ENCODE measurements at regions not wholly inside any gene's neighbourhood (a gene's known extent, or its start where the extent isn't known, plus 50 kb on each side); places are given as distances from the start of the nearest gene placed in this dataset.
A peak's percentile ranks its signal among the peaks of the same experiment; 100 is the strongest.

GRCh38 chr5:103834216-103834615 is 271.6 kb upstream of the NUDT12 start:
- H4K20me1 ChIP-seq (ENCODE audit: insufficient read depth, low read length), result no peaks in the 10 kb centered on the region
- H3K9me3 ChIP-seq (ENCODE audit: insufficient read depth, low read depth, low read length), result no peaks in the 10 kb centered on the region
- H3K36me3 ChIP-seq (ENCODE audit: insufficient read depth, low read length), result no peaks in the 10 kb centered on the region
- no peaks in the 10 kb centered on the region for H3K27me3 ChIP-seq (ENCODE audit: insufficient read depth, low read length)
- H3K27ac ChIP-seq (ENCODE audit: low read depth, low read length), result no peak overlapping the region
- no peak overlapping the region for H3K4me2 ChIP-seq (ENCODE audit: low read length)
- no peak overlapping the region for H3K4me3 ChIP-seq (ENCODE audit: insufficient read depth, low read depth, low read length)
- no peaks in the 10 kb centered on the region for H3K27me3 Mint-ChIP-seq (ENCODE audit: low read depth, unreplicated experiment)
- H3K9ac ChIP-seq (ENCODE audit: low read length), result no peak overlapping the region
- FAIRE-seq (no peak), DNase-seq (ENCODE audit: low read depth) (no peak)
- H2AFZ ChIP-seq (ENCODE audit: low read depth, low read length), result no peak overlapping the region
- no peaks in the 10 kb centered on the region for H3K9me3 Mint-ChIP-seq (ENCODE audit: unreplicated experiment)
- no peak overlapping the region for H3K4me3 Mint-ChIP-seq (ENCODE audit: unreplicated experiment)
- H3K79me2 ChIP-seq (ENCODE audit: insufficient read depth, low read length), result no peaks in the 10 kb centered on the region
- no peaks in the 10 kb centered on the region for H3K4me1 Mint-ChIP-seq (ENCODE audit: low read depth, unreplicated experiment)
- peaks cover 2% of the 10 kb centered on the region for H3K36me3 Mint-ChIP-seq (ENCODE audit: low read depth, unreplicated experiment)
- H3K27ac Mint-ChIP-seq (ENCODE audit: unreplicated experiment), result no peak overlapping the region
- no peaks in the 10 kb centered on the region for H3K4me1 ChIP-seq (ENCODE audit: insufficient read depth, low read length)
- no peak for TF ChIP-seq CTCF (IDR thresholded peaks at IDR 0.05; ENCODE audit: insufficient read depth, low read depth, low read length)
- TF ChIP-seq EZH2 (IDR thresholded peaks at IDR 0.05; ENCODE audit: insufficient read depth, low read length), result no peak

GRCh38 chr5:103829585-103829984 is 267.0 kb upstream of the NUDT12 start:
- H3K4me3 ChIP-seq (ENCODE audit: insufficient read depth, low read depth, low read length), result no peak overlapping the region
- H3K4me1 ChIP-seq (ENCODE audit: insufficient read depth, low read length), result no peaks in the 10 kb centered on the region
- DNase-seq (ENCODE audit: low read depth) (no peak), FAIRE-seq (no peak)
- no peak overlapping the region for H2AFZ ChIP-seq (ENCODE audit: low read depth, low read length)
- H3K36me3 Mint-ChIP-seq (ENCODE audit: low read depth, unreplicated experiment), result no peaks in the 10 kb centered on the region
- H3K4me2 ChIP-seq (ENCODE audit: low read length), result no peak overlapping the region
- no peaks in the 10 kb centered on the region for H4K20me1 ChIP-seq (ENCODE audit: insufficient read depth, low read length)
- no peak overlapping the region for H3K27ac ChIP-seq (ENCODE audit: low read depth, low read length)
- no peaks in the 10 kb centered on the region for H3K4me1 Mint-ChIP-seq (ENCODE audit: low read depth, unreplicated experiment)
- H3K27me3 Mint-ChIP-seq (ENCODE audit: low read depth, unreplicated experiment), result no peaks in the 10 kb centered on the region
- no peaks in the 10 kb centered on the region for H3K9me3 ChIP-seq (ENCODE audit: insufficient read depth, low read depth, low read length)
- H3K4me3 Mint-ChIP-seq (ENCODE audit: unreplicated experiment), result no peak overlapping the region
- H3K36me3 ChIP-seq (ENCODE audit: insufficient read depth, low read length), result no peaks in the 10 kb centered on the region
- no peaks in the 10 kb centered on the region for H3K79me2 ChIP-seq (ENCODE audit: insufficient read depth, low read length)
- H3K9ac ChIP-seq (ENCODE audit: low read length), result no peak overlapping the region
- H3K9me3 Mint-ChIP-seq (ENCODE audit: unreplicated experiment), result peaks cover 3% of the 10 kb centered on the region
- H3K27ac Mint-ChIP-seq (ENCODE audit: unreplicated experiment), result no peak overlapping the region
- H3K27me3 ChIP-seq (ENCODE audit: insufficient read depth, low read length), result no peaks in the 10 kb centered on the region
- TF ChIP-seq CTCF (IDR thresholded peaks at IDR 0.05; ENCODE audit: insufficient read depth, low read depth, low read length) (peak; percentile 26), EZH2 (IDR thresholded peaks at IDR 0.05; ENCODE audit: insufficient read depth, low read length) (no peak)

GRCh38 chr5:103827976-103828375 is 265.4 kb upstream of the NUDT12 start:
- no peak overlapping the region for H3K4me3 ChIP-seq (ENCODE audit: insufficient read depth, low read depth, low read length)
- no peaks in the 10 kb centered on the region for H3K79me2 ChIP-seq (ENCODE audit: insufficient read depth, low read length)
- no peaks in the 10 kb centered on the region for H3K27me3 ChIP-seq (ENCODE audit: insufficient read depth, low read length)
- TF ChIP-seq CTCF (IDR thresholded peaks at IDR 0.05; ENCODE audit: insufficient read depth, low read depth, low read length) (no peak), EZH2 (IDR thresholded peaks at IDR 0.05; ENCODE audit: insufficient read depth, low read length) (no peak)
- H3K4me1 ChIP-seq (ENCODE audit: insufficient read depth, low read length), result no peaks in the 10 kb centered on the region
- FAIRE-seq, result no peak
- Mint-ChIP-seq H3K9me3 (ENCODE audit: unreplicated experiment) (peaks cover 3% of the 10 kb centered on the region), H3K27me3 (ENCODE audit: low read depth, unreplicated experiment) (no peaks in the 10 kb centered on the region), H3K27ac (ENCODE audit: unreplicated experiment) (no peak overlapping the region), H3K36me3 (ENCODE audit: low read depth, unreplicated experiment) (no peaks in the 10 kb centered on the region), H3K4me1 (ENCODE audit: low read depth, unreplicated experiment) (no peaks in the 10 kb centered on the region), H3K4me3 (ENCODE audit: unreplicated experiment) (no peak overlapping the region)
- H2AFZ ChIP-seq (ENCODE audit: low read depth, low read length), result no peak overlapping the region
- H3K4me2 ChIP-seq (ENCODE audit: low read length), result no peak overlapping the region
- no peaks in the 10 kb centered on the region for H3K9me3 ChIP-seq (ENCODE audit: insufficient read depth, low read depth, low read length)
- no peaks in the 10 kb centered on the region for H3K36me3 ChIP-seq (ENCODE audit: insufficient read depth, low read length)
- H3K9ac ChIP-seq (ENCODE audit: low read length), result no peak overlapping the region
- H4K20me1 ChIP-seq (ENCODE audit: insufficient read depth, low read length), result no peaks in the 10 kb centered on the region
- no peak for DNase-seq (ENCODE audit: low read depth)
- no peak overlapping the region for H3K27ac ChIP-seq (ENCODE audit: low read depth, low read length)

All from astrocyte (in vitro differentiated cells and primary cell).